ENCODE measurements at regions not wholly inside any gene's neighbourhood (a gene's known extent, or its start where the extent isn't known, plus 50 kb on each side); places are given as distances from the start of the nearest gene placed in this dataset.

GRCh38 chr2:144163592-144163991 lies 356.3 kb downstream of the ZEB2 start:
- no peaks in the 10 kb centered on the region for H3K27me3 Mint-ChIP-seq
- H3K36me3 Mint-ChIP-seq = no peaks in the 10 kb centered on the region
- no peak overlapping the region for H3K27ac Mint-ChIP-seq
- no peak for DNase-seq (ENCODE audit: low spot score in 2 of 2)
- H3K9me3 Mint-ChIP-seq = no peaks in the 10 kb centered on the region
- ATAC-seq (ENCODE audit: low read depth) = no peak
- H3K4me1 Mint-ChIP-seq = peaks cover 5% of the 10 kb centered on the region
- H3K4me3 Mint-ChIP-seq = no peak overlapping the region

- H3K27ac Mint-ChIP-seq = no peak overlapping the region
- H3K4me3 Mint-ChIP-seq = no peak overlapping the region
- peak; percentile 20 to 49 for DNase-seq (ENCODE audit: low spot score in 2 of 2)
- peaks cover 5% of the 10 kb centered on the region for H3K4me1 Mint-ChIP-seq
- peak; percentile 93 for ATAC-seq (ENCODE audit: low read depth)
- no peaks in the 10 kb centered on the region for H3K9me3 Mint-ChIP-seq
- peaks cover 2% of the 10 kb centered on the region for H3K36me3 Mint-ChIP-seq
- H3K27me3 Mint-ChIP-seq = no peaks in the 10 kb centered on the region
Measured at GRCh38 chr2:144162652-144163051, 357.3 kb downstream of the ZEB2 start.

- Mint-ChIP-seq H3K4me1 (peaks cover 5% of the 10 kb centered on the region), H3K27me3 (no peaks in the 10 kb centered on the region), H3K36me3 (peaks cover 2% of the 10 kb centered on the region), H3K4me3 (no peak overlapping the region), H3K27ac (no peak overlapping the region), H3K9me3 (no peaks in the 10 kb centered on the region)
- no peak for ATAC-seq (ENCODE audit: low read depth)
- DNase-seq (ENCODE audit: low spot score in 2 of 2) = no peak
Measured at GRCh38 chr2:144161061-144161460, 358.9 kb downstream of the ZEB2 start.

GRCh38 chr2:144159240-144159639 lies 360.7 kb downstream of the ZEB2 start:
- ATAC-seq (ENCODE audit: low read depth) (no peak), DNase-seq (ENCODE audit: low spot score in 2 of 2) (no peak)
- no peak overlapping the region for H3K4me3 Mint-ChIP-seq
- peaks cover 5% of the 10 kb centered on the region for H3K4me1 Mint-ChIP-seq
- no peaks in the 10 kb centered on the region for H3K27me3 Mint-ChIP-seq
- H3K27ac Mint-ChIP-seq = no peak overlapping the region
- peaks cover 2% of the 10 kb centered on the region for H3K36me3 Mint-ChIP-seq
- H3K9me3 Mint-ChIP-seq = no peaks in the 10 kb centered on the region

GRCh38 chr2:144158096-144158495 lies 361.8 kb downstream of the ZEB2 start:
- H3K36me3 Mint-ChIP-seq = peaks cover 2% of the 10 kb centered on the region
- H3K4me1 Mint-ChIP-seq = peaks cover 5% of the 10 kb centered on the region
- no peak overlapping the region for H3K4me3 Mint-ChIP-seq
- no peaks in the 10 kb centered on the region for H3K9me3 Mint-ChIP-seq
- H3K27me3 Mint-ChIP-seq = no peaks in the 10 kb centered on the region
- DNase-seq (ENCODE audit: low spot score in 2 of 2) = no peak
- no peak overlapping the region for H3K27ac Mint-ChIP-seq
- no peak for ATAC-seq (ENCODE audit: low read depth)

GRCh38 chr2:144156736-144157640 lies 362.9 kb downstream of the ZEB2 start:
- no peaks in the 10 kb centered on the region for H3K4me1 Mint-ChIP-seq
- H3K27me3 Mint-ChIP-seq = no peaks in the 10 kb centered on the region
- H3K9me3 Mint-ChIP-seq = no peaks in the 10 kb centered on the region
- peaks cover 2% of the 10 kb centered on the region for H3K36me3 Mint-ChIP-seq
- ATAC-seq (ENCODE audit: low read depth) (no peak), DNase-seq (ENCODE audit: low spot score in 2 of 2) (no peak)
- H3K27ac Mint-ChIP-seq = no peak overlapping the region
- H3K4me3 Mint-ChIP-seq = no peak overlapping the region

- Mint-ChIP-seq H3K27ac (no peak overlapping the region), H3K27me3 (no peaks in the 10 kb centered on the region), H3K4me3 (no peak overlapping the region), H3K9me3 (no peaks in the 10 kb centered on the region), H3K36me3 (peaks cover 4% of the 10 kb centered on the region), H3K4me1 (no peaks in the 10 kb centered on the region)
- DNase-seq (ENCODE audit: low spot score in 2 of 2) = no peak
- no peak for ATAC-seq (ENCODE audit: low read depth)
Measured at GRCh38 chr2:144154205-144154604, 365.7 kb downstream of the ZEB2 start.

GRCh38 chr2:144152817-144153271 lies 367.1 kb downstream of the ZEB2 start:
- Mint-ChIP-seq H3K9me3 (no peaks in the 10 kb centered on the region), H3K4me3 (no peak overlapping the region), H3K4me1 (no peaks in the 10 kb centered on the region), H3K36me3 (peaks cover 2% of the 10 kb centered on the region), H3K27ac (no peak overlapping the region), H3K27me3 (no peaks in the 10 kb centered on the region)
- peak; percentile 86 for ATAC-seq (ENCODE audit: low read depth)
- peak in 1 of 2 donors; percentile 4 for DNase-seq (ENCODE audit: low spot score in 2 of 2)

GRCh38 chr2:144151851-144152250 lies 368.1 kb downstream of the ZEB2 start:
- H3K4me3 Mint-ChIP-seq = no peak overlapping the region
- no peaks in the 10 kb centered on the region for H3K9me3 Mint-ChIP-seq
- no peak overlapping the region for H3K27ac Mint-ChIP-seq
- DNase-seq (ENCODE audit: low spot score in 2 of 2) = no peak
- no peaks in the 10 kb centered on the region for H3K27me3 Mint-ChIP-seq
- H3K36me3 Mint-ChIP-seq = peaks cover 2% of the 10 kb centered on the region
- H3K4me1 Mint-ChIP-seq = no peaks in the 10 kb centered on the region
- ATAC-seq (ENCODE audit: low read depth) = no peak

- no peak overlapping the region for H3K27ac Mint-ChIP-seq
- H3K4me3 Mint-ChIP-seq = no peak overlapping the region
Measured at GRCh38 chr2:144151405-144151804, 368.5 kb downstream of the ZEB2 start.

GRCh38 chr2:144147356-144147755 lies 372.6 kb downstream of the ZEB2 start:
- Mint-ChIP-seq H3K4me1 (peaks cover 6% of the 10 kb centered on the region), H3K36me3 (peaks cover 6% of the 10 kb centered on the region), H3K9me3 (no peaks in the 10 kb centered on the region), H3K27me3 (no peaks in the 10 kb centered on the region), H3K4me3 (no peak overlapping the region), H3K27ac (no peak overlapping the region)
- DNase-seq (ENCODE audit: low spot score in 2 of 2) = no peak
- no peak for ATAC-seq (ENCODE audit: low read depth)

More at GRCh38 chr2:144151405-144151804, 368.5 kb downstream of the ZEB2 start:
- no peak for ATAC-seq (ENCODE audit: low read depth)
- Mint-ChIP-seq H3K4me1 (no peaks in the 10 kb centered on the region), H3K27me3 (no peaks in the 10 kb centered on the region), H3K36me3 (peaks cover 2% of the 10 kb centered on the region), H3K9me3 (no peaks in the 10 kb centered on the region)
- DNase-seq (ENCODE audit: low spot score in 2 of 2) = no peak

- DNase-seq (ENCODE audit: low spot score in 2 of 2) (no peak), ATAC-seq (ENCODE audit: low read depth) (no peak)
- Mint-ChIP-seq H3K4me3 (no peak overlapping the region), H3K27me3 (no peaks in the 10 kb centered on the region), H3K9me3 (no peaks in the 10 kb centered on the region), H3K27ac (no peak overlapping the region), H3K36me3 (peaks cover 6% of the 10 kb centered on the region), H3K4me1 (peaks cover 6% of the 10 kb centered on the region)
Measured at GRCh38 chr2:144146876-144147275, 373.0 kb downstream of the ZEB2 start.

- ATAC-seq (ENCODE audit: low read depth) = no peak
- Mint-ChIP-seq H3K27me3 (no peaks in the 10 kb centered on the region), H3K9me3 (no peaks in the 10 kb centered on the region), H3K4me3 (no peak overlapping the region), H3K36me3 (peaks cover 9% of the 10 kb centered on the region), H3K27ac (no peak overlapping the region), H3K4me1 (peaks cover 6% of the 10 kb centered on the region)
- DNase-seq (ENCODE audit: low spot score in 2 of 2) = no peak
Measured at GRCh38 chr2:144146076-144146475, 373.8 kb downstream of the ZEB2 start.

GRCh38 chr2:144143294-144144151 lies 376.4 kb downstream of the ZEB2 start:
- H3K9me3 Mint-ChIP-seq = no peaks in the 10 kb centered on the region
- DNase-seq (ENCODE audit: low spot score in 2 of 2) (peak in 1 of 2 donors; percentile 10), ATAC-seq (ENCODE audit: low read depth) (peak; percentile 68)
- no peak overlapping the region for H3K4me3 Mint-ChIP-seq
- peaks cover 6% of the 10 kb centered on the region for H3K4me1 Mint-ChIP-seq
- peaks cover 9% of the 10 kb centered on the region for H3K36me3 Mint-ChIP-seq
- H3K27me3 Mint-ChIP-seq = no peaks in the 10 kb centered on the region
- H3K27ac Mint-ChIP-seq = no peak overlapping the region

Measured in memory B cell (primary cell).